Trophoblast cell (in vitro differentiated cells and primary cell): ENCODE measurements at regions not wholly inside any gene's neighbourhood (a gene's known extent, or its start where the extent isn't known, plus 50 kb on each side); places are given as distances from the start of the nearest gene placed in this dataset.

Source experiments
- DNase-seq, 2 donors: peaks; one replicate each; pipeline ENCODE4 v3.0.0-alpha.2; 2016
- H2AFZ ChIP-seq: 2 replicates; pipeline ENCODE4 v1.6.1; 2013; ENCODE audit warnings: low read length, moderate library complexity, mild to moderate bottlenecking; ENCODE audit not compliant: insufficient read depth, poor library complexity
- H2AK5ac ChIP-seq: 2 replicates; pipeline ENCODE4 v1.6.1; 2013; ENCODE audit warnings: mild to moderate bottlenecking, low read length
- H2BK120ac ChIP-seq: 2 replicates; pipeline ENCODE4 v1.6.1; 2013; ENCODE audit warnings: low read length, mild to moderate bottlenecking, moderate library complexity; ENCODE audit not compliant: insufficient read depth, poor library complexity
- H2BK12ac ChIP-seq: 2 replicates; pipeline ENCODE4 v1.6.1; 2013; ENCODE audit warnings: mild to moderate bottlenecking, low read length, moderate library complexity
- H2BK5ac ChIP-seq: 2 replicates; pipeline ENCODE4 v1.6.1; 2013; ENCODE audit warnings: low read length, low read depth, moderate library complexity, mild to moderate bottlenecking; ENCODE audit not compliant: poor library complexity
- H3K14ac ChIP-seq: 2 replicates; pipeline ENCODE4 v1.6.1; 2013; ENCODE audit warnings: mild to moderate bottlenecking, low read length
- H3K18ac ChIP-seq: 2 replicates; pipeline ENCODE4 v1.6.1; 2013; ENCODE audit warnings: mild to moderate bottlenecking, low read length
- H3K23ac ChIP-seq: 2 replicates; pipeline ENCODE4 v1.6.1; 2013; ENCODE audit warnings: low read length
- H3K27ac ChIP-seq: 2 replicates; pipeline ENCODE4 v1.5.1; 2013; ENCODE audit warnings: low read depth, mild to moderate bottlenecking, inconsistent platforms, low read length, moderate library complexity
- H3K27me3 ChIP-seq: 2 replicates; pipeline ENCODE4 v1.6.1; 2013; ENCODE audit warnings: inconsistent platforms, mild to moderate bottlenecking, low read length, moderate library complexity; ENCODE audit not compliant: insufficient read depth
- H3K36me3 ChIP-seq, 2 experiments: 1 replicate in 1 of 2; 2 replicates in 1 of 2; pipeline ENCODE4 v1.6.1; 2013; ENCODE audit warnings: low read length in 2 of 2, mild to moderate bottlenecking in 2 of 2, moderate library complexity in 1 of 2; ENCODE audit not compliant: insufficient read depth in 2 of 2, control insufficient read depth in 1 of 2
- H3K4ac ChIP-seq: 2 replicates; pipeline ENCODE4 v1.6.1; 2013; ENCODE audit warnings: low read depth, mild to moderate bottlenecking, low read length, moderate library complexity
- H3K4me1 ChIP-seq, 2 experiments: 1 replicate in 1 of 2; 2 replicates in 1 of 2; pipeline ENCODE4 v1.6.1; 2013; ENCODE audit warnings: low read length in 2 of 2, mild to moderate bottlenecking in 2 of 2, moderate library complexity in 1 of 2; ENCODE audit not compliant: insufficient read depth in 2 of 2, control insufficient read depth in 1 of 2
- H3K4me2 ChIP-seq: 2 replicates; pipeline ENCODE4 v1.6.1; 2013; ENCODE audit warnings: inconsistent platforms, mild to moderate bottlenecking, low read length, moderate library complexity
- H3K4me3 ChIP-seq: 2 replicates; pipeline ENCODE4 v1.5.1; 2013; ENCODE audit warnings: mild to moderate bottlenecking, low read depth, low read length, inconsistent platforms
- H3K79me1 ChIP-seq: one replicate; pipeline ENCODE4 v1.6.1; 2013; ENCODE audit warnings: low read length
- H3K79me2 ChIP-seq: 2 replicates; pipeline ENCODE4 v1.6.1; 2013; ENCODE audit warnings: low read length, mild to moderate bottlenecking; ENCODE audit not compliant: control insufficient read depth, insufficient read depth, poor library complexity
- H3K9ac ChIP-seq: 2 replicates; pipeline ENCODE4 v1.6.1; 2013; ENCODE audit warnings: mild to moderate bottlenecking, low read length
- H3K9me3 ChIP-seq: 2 replicates; pipeline ENCODE4 v1.6.1; 2013; ENCODE audit warnings: low read depth, mild to moderate bottlenecking, control low read depth, inconsistent platforms, low read length; ENCODE audit not compliant: insufficient read depth
- H4K12ac ChIP-seq: 2 replicates; pipeline ENCODE4 v1.6.1; 2013; ENCODE audit warnings: low read depth, mild to moderate bottlenecking, low read length, moderate library complexity
- H4K8ac ChIP-seq: 2 replicates; pipeline ENCODE4 v1.6.1; 2013; ENCODE audit warnings: low read depth, mild to moderate bottlenecking, low read length, moderate library complexity
- H4K91ac ChIP-seq: one replicate; pipeline ENCODE4 v1.6.1; 2013; ENCODE audit warnings: low read depth, mild to moderate bottlenecking, low read length, moderate library complexity
- WGBS: extraction: QIAGEN DNeasy Blood & Tissue Kit; methylation state at CpG from one replicate; pipeline ENCODE4 v1.1.7; 2013; ENCODE audit warnings: missing lambda C conversion rate; ENCODE audit not compliant: insufficient read length, insufficient coverage; ENCODE audit errors: extremely low coverage; 5-methylcytosine and 5-hydroxymethylcytosine counted together

GRCh38 chr3:168616915-168617314, 521.2 kb upstream of the GOLIM4 start:
- Histone ChIP-seq H3K9ac (no peak overlapping the region), H3K4me1 (no peaks in the 10 kb centered on the region), H4K91ac (no peak overlapping the region), H3K4ac (no peak overlapping the region), H4K12ac (no peak overlapping the region), H4K8ac (no peak overlapping the region), H2AFZ (no peak overlapping the region), H3K4me3 (no peak overlapping the region), H3K9me3 (peaks cover 2% of the 10 kb centered on the region), H2BK12ac (no peak overlapping the region), H2BK120ac (no peak overlapping the region), H3K79me2 (no peaks in the 10 kb centered on the region), H3K14ac (no peak overlapping the region), H2BK5ac (no peak overlapping the region), H3K23ac (no peak overlapping the region), H3K4me2 (no peak overlapping the region), H3K36me3 (no peaks in the 10 kb centered on the region), H2AK5ac (no peak overlapping the region), H3K18ac (no peak overlapping the region), H3K27ac (no peak overlapping the region), H3K79me1 (no peaks in the 10 kb centered on the region), H3K27me3 (no peaks in the 10 kb centered on the region)
- DNase-seq: no peak
- WGBS: no CpG with 5 or more reads among the region's 3 CpGs

GRCh38 chr3:168615493-168616020, 519.8 kb upstream of the GOLIM4 start:
- no peak overlapping the region for H3K4me3 ChIP-seq
- H3K9me3 ChIP-seq: peaks cover 2% of the 10 kb centered on the region
- no peak overlapping the region for H3K27ac ChIP-seq
- H3K23ac ChIP-seq: no peak overlapping the region
- no peak overlapping the region for H4K8ac ChIP-seq
- no peaks in the 10 kb centered on the region for H3K36me3 ChIP-seq
- DNase-seq: no peak
- no peaks in the 10 kb centered on the region for H3K79me1 ChIP-seq
- WGBS: no CpG with 5 or more reads among the region's 2 CpGs
- H3K4ac ChIP-seq: no peak overlapping the region
- H4K12ac ChIP-seq: no peak overlapping the region
- no peaks in the 10 kb centered on the region for H3K79me2 ChIP-seq
- no peak overlapping the region for H3K9ac ChIP-seq
- H2AK5ac ChIP-seq: no peak overlapping the region
- no peak overlapping the region for H4K91ac ChIP-seq
- no peak overlapping the region for H3K14ac ChIP-seq
- no peak overlapping the region for H2BK5ac ChIP-seq
- H3K4me2 ChIP-seq: no peak overlapping the region
- no peak overlapping the region for H3K18ac ChIP-seq
- H2BK12ac ChIP-seq: no peak overlapping the region
- H3K4me1 ChIP-seq: no peaks in the 10 kb centered on the region
- H3K27me3 ChIP-seq: no peaks in the 10 kb centered on the region
- no peak overlapping the region for H2AFZ ChIP-seq
- H2BK120ac ChIP-seq: no peak overlapping the region

GRCh38 chr3:168613151-168613550, 517.4 kb upstream of the GOLIM4 start:
- H3K4me1 ChIP-seq: no peaks in the 10 kb centered on the region
- no peak overlapping the region for H3K9ac ChIP-seq
- H3K36me3 ChIP-seq: no peaks in the 10 kb centered on the region
- no peak overlapping the region for H2BK5ac ChIP-seq
- H2BK120ac ChIP-seq: no peak overlapping the region
- no peak overlapping the region for H3K4me3 ChIP-seq
- no peak overlapping the region for H3K27ac ChIP-seq
- no peak overlapping the region for H4K8ac ChIP-seq
- no peak for DNase-seq
- H3K18ac ChIP-seq: no peak overlapping the region
- no peak overlapping the region for H2BK12ac ChIP-seq
- H3K4me2 ChIP-seq: no peak overlapping the region
- no peak overlapping the region for H4K12ac ChIP-seq
- H3K23ac ChIP-seq: no peak overlapping the region
- H2AK5ac ChIP-seq: no peak overlapping the region
- H3K4ac ChIP-seq: no peak overlapping the region
- H2AFZ ChIP-seq: no peak overlapping the region
- H3K9me3 ChIP-seq: peaks cover 2% of the 10 kb centered on the region
- WGBS: no CpG with 5 or more reads among the region's 5 CpGs
- H3K79me2 ChIP-seq: no peaks in the 10 kb centered on the region
- H3K79me1 ChIP-seq: no peaks in the 10 kb centered on the region
- no peaks in the 10 kb centered on the region for H3K27me3 ChIP-seq
- no peak overlapping the region for H4K91ac ChIP-seq
- H3K14ac ChIP-seq: no peak overlapping the region

GRCh38 chr3:168612671-168613070, 516.9 kb upstream of the GOLIM4 start:
- Histone ChIP-seq H3K23ac (no peak overlapping the region), H3K79me2 (no peaks in the 10 kb centered on the region), H2BK5ac (no peak overlapping the region), H3K79me1 (no peaks in the 10 kb centered on the region), H3K27me3 (no peaks in the 10 kb centered on the region), H2BK12ac (no peak overlapping the region), H3K36me3 (no peaks in the 10 kb centered on the region), H4K12ac (no peak overlapping the region), H2BK120ac (no peak overlapping the region), H3K18ac (no peak overlapping the region), H3K9me3 (peaks cover 2% of the 10 kb centered on the region), H3K4me2 (no peak overlapping the region), H3K9ac (no peak overlapping the region), H3K14ac (no peak overlapping the region), H2AK5ac (no peak overlapping the region), H4K91ac (no peak overlapping the region), H4K8ac (no peak overlapping the region), H3K4ac (no peak overlapping the region), H3K4me3 (no peak overlapping the region), H3K4me1 (no peaks in the 10 kb centered on the region), H3K27ac (no peak overlapping the region), H2AFZ (no peak overlapping the region)
- no CpG with 5 or more reads among the region's 5 CpGs for WGBS
- no peak for DNase-seq
